ENCODE measurements at regions not wholly inside any gene's neighbourhood (a gene's known extent, or its start where the extent isn't known, plus 50 kb on each side); places are given as distances from the start of the nearest gene placed in this dataset.

- TF ChIP-seq CTCF (IDR thresholded peaks at IDR 0.05) (no peak), POLR2A (IDR thresholded peaks at IDR 0.05) (no peak)
Measured at GRCh38 chr9:129480745-129481144, 140.2 kb downstream of the C9orf50 start.
